ENCODE measurements at regions not wholly inside any gene's neighbourhood (a gene's known extent, or its start where the extent isn't known, plus 50 kb on each side); places are given as distances from the start of the nearest gene placed in this dataset.

- TF ChIP-seq, protein P1, sequence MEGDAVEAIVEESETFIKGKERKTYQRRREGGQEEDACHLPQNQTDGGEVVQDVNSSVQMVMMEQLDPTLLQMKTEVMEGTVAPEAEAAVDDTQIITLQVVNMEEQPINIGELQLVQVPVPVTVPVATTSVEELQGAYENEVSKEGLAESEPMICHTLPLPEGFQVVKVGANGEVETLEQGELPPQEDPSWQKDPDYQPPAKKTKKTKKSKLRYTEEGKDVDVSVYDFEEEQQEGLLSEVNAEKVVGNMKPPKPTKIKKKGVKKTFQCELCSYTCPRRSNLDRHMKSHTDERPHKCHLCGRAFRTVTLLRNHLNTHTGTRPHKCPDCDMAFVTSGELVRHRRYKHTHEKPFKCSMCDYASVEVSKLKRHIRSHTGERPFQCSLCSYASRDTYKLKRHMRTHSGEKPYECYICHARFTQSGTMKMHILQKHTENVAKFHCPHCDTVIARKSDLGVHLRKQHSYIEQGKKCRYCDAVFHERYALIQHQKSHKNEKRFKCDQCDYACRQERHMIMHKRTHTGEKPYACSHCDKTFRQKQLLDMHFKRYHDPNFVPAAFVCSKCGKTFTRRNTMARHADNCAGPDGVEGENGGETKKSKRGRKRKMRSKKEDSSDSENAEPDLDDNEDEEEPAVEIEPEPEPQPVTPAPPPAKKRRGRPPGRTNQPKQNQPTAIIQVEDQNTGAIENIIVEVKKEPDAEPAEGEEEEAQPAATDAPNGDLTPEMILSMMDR (IDR thresholded peaks at IDR 0.05), result no peak
- TF ChIP-seq POLR2A (IDR thresholded peaks at IDR 0.05), result no peak
These were observed 769.9 kb upstream of the ADAMTS16 start for GRCh38 chr5:4370218-4370617.
